A549 (cell line): ENCODE measurements at regions not wholly inside any gene's neighbourhood (a gene's known extent, or its start where the extent isn't known, plus 50 kb on each side); places are given as distances from the start of the nearest gene placed in this dataset.
A peak's percentile ranks its signal among the peaks of the same experiment; 100 is the strongest.
"Not testable (repeated sequence)": the region's sequence is repeated elsewhere in the genome, so short reads cannot be mapped to it uniquely, and the experiment has no call there.

Experiments used
- ATAC-seq, 2 experiments: fragments of 200-7000 bp in 1 of 2; fragments of >200 bp in 1 of 2; cut with Nextera tagmentation in 1 of 2; cut with Tn5 transposase in 1 of 2; 3 replicates each; pipeline versions ENCODE4 v1.8.0 to v1.9.1; 2018 to 2020; ENCODE audit warnings: mild to moderate bottlenecking in 1 of 2, moderate library complexity in 1 of 2
- CTCF ChIA-PET: fragments of 300-600 bp; sonication (Branson Sonifier 250); formaldehyde crosslinking; extraction: SDS; loops from one replicate; lab custom pipeline; 2021; ENCODE audit warnings: antibody characterized with exemption, inconsistent platforms; lab: Yijun Ruan, JAX
- POLR2A ChIA-PET: fragments of 350-600 bp; formaldehyde crosslinking; extraction: SDS; loops from one replicate; lab custom pipeline; 2021; ENCODE audit warnings: antibody characterized with exemption, inconsistent platforms; lab: Yijun Ruan, JAX
- DNase-seq, 2 experiments: peaks; one replicate each; pipeline versions ENCODE4 v3.0.0 to v3.0.0-alpha.2; 2011 to 2016; ENCODE audit warnings: low read depth in 1 of 2, low spot score in 1 of 2
- FAIRE-seq: peaks from 2 replicates; lab custom pipeline; 2011; peaks lifted over from hg19 to GRCh38; lab: Jason Lieb, UNC
- H3K27ac ChIP-seq, 2 experiments: fragments of >200 bp; sonication (Bioruptor Twin); formaldehyde crosslinking; 3 replicates each; pipeline ENCODE4 v1.5.1; 2016 to 2017
- H3K4me1 ChIP-seq: fragments of >200 bp; sonication (Bioruptor Twin); formaldehyde crosslinking; 3 replicates; pipeline ENCODE4 v1.6.1; 2016
- H3K4me2 ChIP-seq: fragments of >200 bp; sonication (Bioruptor Twin); formaldehyde crosslinking; 3 replicates; pipeline ENCODE4 v1.6.1; 2016
- H3K4me3 ChIP-seq: fragments of >200 bp; sonication (Bioruptor Twin); formaldehyde crosslinking; 3 replicates; pipeline ENCODE4 v1.5.1; 2016
- H3K9me3 ChIP-seq: fragments of >200 bp; sonication (Bioruptor Twin); formaldehyde crosslinking; 3 replicates; pipeline ENCODE4 v1.6.1; 2016
- ATOH8 ChIP-seq: fragments of 250-450 bp; sonication (Bioruptor Pico); IDR thresholded peaks from 2 replicates; pipeline ENCODE4 v1.5.0; 2020; ENCODE audit warnings: low read depth, mild to moderate bottlenecking, moderate library complexity
- BHLHE40 ChIP-seq: IDR thresholded peaks from 2 replicates; pipeline ENCODE4 v1.6.1; 2012; ENCODE audit warnings: low read depth, low read length, inconsistent platforms
- CHD2 ChIP-seq: fragments of 150-350 bp; IDR thresholded peaks from 2 replicates; pipeline ENCODE4 v1.6.1; 2014; ENCODE audit warnings: low read length; ENCODE audit not compliant: partially characterized antibody
- CHD4 ChIP-seq: fragments of 200-600 bp; sonication (generic); IDR thresholded peaks from 2 replicates; pipeline ENCODE4 v1.6.1; 2016; ENCODE audit warnings: antibody characterized with exemption, mild to moderate bottlenecking, borderline replicate concordance
- CTCF ChIP-seq: fragments of >200 bp; sonication (Bioruptor Twin); formaldehyde crosslinking; IDR thresholded peaks from 3 replicates; pipeline ENCODE4 v1.5.1; 2016
- E2F6 ChIP-seq: IDR thresholded peaks from 2 replicates; pipeline ENCODE4 v1.6.1; 2012; ENCODE audit warnings: low read depth, borderline replicate concordance
- EP300 ChIP-seq, 2 experiments: fragments of >200 bp; sonication (Bioruptor Twin); formaldehyde crosslinking; IDR thresholded peaks; 2 replicates in 1 of 2; 3 replicates in 1 of 2; pipeline ENCODE4 v1.6.1; 2016 to 2017
- HEYL ChIP-seq: fragments of 250-450 bp; sonication (Bioruptor Pico); IDR thresholded peaks from 2 replicates; pipeline ENCODE4 v1.8.0; 2021; ENCODE audit warnings: mild to moderate bottlenecking, moderate library complexity
- HMGXB4 ChIP-seq: fragments of 250-450 bp; sonication (Bioruptor Pico); IDR thresholded peaks from 2 replicates; pipeline ENCODE4 v1.5.0; 2021; ENCODE audit warnings: mild to moderate bottlenecking, moderate library complexity, borderline replicate concordance
- JUNB ChIP-seq: fragments of >200 bp; sonication (Bioruptor Twin); formaldehyde crosslinking; IDR thresholded peaks from 2 replicates; pipeline ENCODE4 v1.6.1; 2016
- MAFK ChIP-seq: fragments of 450-650 bp; IDR thresholded peaks from 2 replicates; pipeline ENCODE4 v1.6.1; 2014; ENCODE audit not compliant: partially characterized antibody
- NPAS2 ChIP-seq: fragments of 250-450 bp; sonication (Bioruptor Pico); IDR thresholded peaks from 2 replicates; pipeline ENCODE4 v1.8.0; 2022; ENCODE audit warnings: mild to moderate bottlenecking, moderate library complexity, borderline replicate concordance
- POLR2AphosphoS2 ChIP-seq: conservative IDR thresholded peaks from 2 replicates; pipeline ENCODE4 v1.6.1; 2012; ENCODE audit warnings: low read length, improper control_type of control experiment, inconsistent platforms
- RAD21 ChIP-seq, 2 experiments: fragments of >200 bp in 1 of 2; sonication (Bioruptor Twin) in 1 of 2; formaldehyde crosslinking in 1 of 2; IDR thresholded peaks in 1 of 2; conservative IDR thresholded peaks in 1 of 2; 2 replicates in 1 of 2; 3 replicates in 1 of 2; pipeline ENCODE4 v1.6.1; 2012 to 2018; ENCODE audit warnings: inconsistent platforms in 1 of 2
- USF2 ChIP-seq: fragments of 450-650 bp; IDR thresholded peaks from 2 replicates; pipeline ENCODE4 v1.6.1; 2014; ENCODE audit warnings: antibody characterized with exemption
- WGBS: methylation state at CpG from one replicate; pipeline ENCODE4 v1.1.6; 2017; ENCODE audit errors: missing lambda C conversion rate; 5-methylcytosine and 5-hydroxymethylcytosine counted together

- Histone ChIP-seq H3K4me2 (no peak overlapping the region), H3K4me3 (no peak overlapping the region), H3K27ac (no peak overlapping the region), H3K4me1 (no peaks in the 10 kb centered on the region), H3K9me3 (peaks cover 11% of the 10 kb centered on the region; the same call in 1 of the 3 replicates)
- CTCF ChIA-PET, result interaction anchor here (0.9 kb wide), 1 partner anchor 11 kb away, joined by 3 read pairs; no protein-coding TSS in a partner anchor
- WGBS, result 28% methylated on average over 5 of the region's 6 CpGs
- no peak for DNase-seq
- POLR2A ChIA-PET, result no interaction called here
- TF ChIP-seq RAD21 (conservative IDR thresholded peaks at IDR 0.05 in 1 of 2, IDR thresholded peaks at IDR 0.05 in 1 of 2), result 0 out of 5 replicates have a peak, but pooled peaks of 1 of the 2 experiments have one; percentile 8
- TF ChIP-seq CHD2, result no peak
- TF ChIP-seq BHLHE40, result no peak
- 0 out of 3 replicates have a peak, but pooled peaks have one; percentile 9 for TF ChIP-seq CTCF
- no peak for FAIRE-seq
- ATAC-seq, result peak in 1 of 2 experiments; percentile 55; a peak in 1 of 6 replicates
Observed at GRCh38 chr18:8525692-8526091, 83.5 kb upstream of the RAB12 start.

- Histone ChIP-seq H3K4me2 (no peak overlapping the region), H3K27ac (no peak overlapping the region), H3K4me1 (no peaks in the 10 kb centered on the region), H3K9me3 (peaks cover 4% of the 10 kb centered on the region; the same call in 1 of the 3 replicates)
- no peak for DNase-seq
- POLR2A ChIA-PET, result no interaction called here
- FAIRE-seq, result no peak
- 50% methylated on average over 9 of the region's 9 CpGs for WGBS
- no peak for TF ChIP-seq CHD4
- TF ChIP-seq USF2, result no peak
- no peak for TF ChIP-seq POLR2AphosphoS2
- TF ChIP-seq ATOH8, result no peak
- TF ChIP-seq, all 56 proteins: peak for 0
- CTCF ChIA-PET, result interaction anchor here (0.9 kb wide), 1 partner anchor 12 kb away, joined by 3 read pairs; no protein-coding TSS in a partner anchor
- H3K4me3 ChIP-seq, result no peak overlapping the region
- no peak for ATAC-seq
Observed at GRCh38 chr18:8526332-8526731, 82.9 kb upstream of the RAB12 start.

GRCh38 chr18:8529609-8530008, 79.6 kb upstream of the RAB12 start:
- DNase-seq, result no peak
- WGBS, result 0% methylated on average over 1 of the region's 2 CpGs
- H3K4me2 ChIP-seq, result no peak overlapping the region
- CTCF ChIA-PET, result no interaction called here
- no peaks in the 10 kb centered on the region for H3K4me1 ChIP-seq
- no peak overlapping the region for H3K27ac ChIP-seq
- TF ChIP-seq E2F6, result no peak
- no peak for TF ChIP-seq HEYL (CRISPR knock-in tag)
- TF ChIP-seq HMGXB4 (CRISPR knock-in tag), result no peak
- no peak for TF ChIP-seq NPAS2
- TF ChIP-seq MAFK, result no peak
- TF ChIP-seq EP300 (IDR thresholded peaks at IDR 0.05), result no peak
- TF ChIP-seq CHD2, result no peak
- TF ChIP-seq USF2, result no peak
- no peak for TF ChIP-seq JUNB
- TF ChIP-seq, all 56 proteins: peak for 0
- POLR2A ChIA-PET, result no interaction called here
- Histone ChIP-seq H3K9me3 (peaks cover 15% of the 10 kb centered on the region; the same call in 2 of the 3 replicates), H3K4me3 (no peak overlapping the region)
- ATAC-seq (no peak), FAIRE-seq (no peak)

- FAIRE-seq, ATAC-seq, DNase-seq, H3K4me2 ChIP-seq, CTCF ChIA-PET, H3K27ac ChIP-seq, H3K4me3 ChIP-seq, POLR2A ChIA-PET, H3K4me1 ChIP-seq: not testable (repeated sequence)
- WGBS, result 41% methylated on average over 1 of the region's 2 CpGs
- H3K9me3 ChIP-seq, result peaks cover 15% of the 10 kb centered on the region; the same call in 2 of the 3 replicates
Observed at GRCh38 chr18:8531084-8531483, 78.2 kb upstream of the RAB12 start.
